Neutrophil (primary cell): ENCODE measurements at regions not wholly inside any gene's neighbourhood (a gene's known extent, or its start where the extent isn't known, plus 50 kb on each side); places are given as distances from the start of the nearest gene placed in this dataset.

Experiments
- H3K27ac ChIP-seq: fragments of 200-600 bp; sonication (generic); 2 replicates; pipeline ENCODE4 v1.5.1; 2016; ENCODE audit warnings: mild to moderate bottlenecking, moderate library complexity
- H3K27me3 ChIP-seq: fragments of 200-600 bp; sonication (generic); 2 replicates; pipeline ENCODE4 v1.6.0; 2016; ENCODE audit warnings: mild to moderate bottlenecking
- H3K36me3 ChIP-seq: fragments of 200-600 bp; sonication (generic); 2 replicates; pipeline ENCODE4 v1.5.1; 2017
- H3K4me1 ChIP-seq, 2 experiments: fragments of 200-600 bp in 1 of 2; sonication (generic) in 1 of 2; 1 replicate in 1 of 2; 2 replicates in 1 of 2; pipeline versions ENCODE4 v1.5.1 to v1.6.1; 2013 to 2016; ENCODE audit warnings: low read depth in 1 of 2, low read length in 1 of 2, mild to moderate bottlenecking in 1 of 2, moderate library complexity in 1 of 2; ENCODE audit not compliant: control insufficient read depth in 1 of 2, insufficient read depth in 1 of 2
- H3K4me3 ChIP-seq, 2 experiments: fragments of 200-600 bp in 1 of 2; sonication (generic) in 1 of 2; 1 replicate in 1 of 2; 2 replicates in 1 of 2; pipeline ENCODE4 v1.5.1; 2013 to 2016; ENCODE audit warnings: low read depth in 1 of 2, low read length in 1 of 2, mild to moderate bottlenecking in 1 of 2, moderate library complexity in 1 of 2
- H3K9me3 ChIP-seq: fragments of 200-600 bp; sonication (generic); 2 replicates; pipeline ENCODE4 v1.5.1; 2016
- CTCF ChIP-seq: fragments of 200-600 bp; sonication (generic); IDR thresholded peaks from 2 replicates; pipeline ENCODE4 v1.5.1; 2016; ENCODE audit warnings: antibody characterized with exemption

GRCh38 chr7:21092766-21093702 lies 306.3 kb upstream of the SP8 start:
- TF ChIP-seq CTCF: no peak
- Histone ChIP-seq H3K36me3 (no peaks in the 10 kb centered on the region), H3K4me1 (no peaks in the 10 kb centered on the region), H3K4me3 (no peak overlapping the region), H3K9me3 (no peaks in the 10 kb centered on the region), H3K27me3 (no peaks in the 10 kb centered on the region), H3K27ac (no peak overlapping the region)

DNA sequence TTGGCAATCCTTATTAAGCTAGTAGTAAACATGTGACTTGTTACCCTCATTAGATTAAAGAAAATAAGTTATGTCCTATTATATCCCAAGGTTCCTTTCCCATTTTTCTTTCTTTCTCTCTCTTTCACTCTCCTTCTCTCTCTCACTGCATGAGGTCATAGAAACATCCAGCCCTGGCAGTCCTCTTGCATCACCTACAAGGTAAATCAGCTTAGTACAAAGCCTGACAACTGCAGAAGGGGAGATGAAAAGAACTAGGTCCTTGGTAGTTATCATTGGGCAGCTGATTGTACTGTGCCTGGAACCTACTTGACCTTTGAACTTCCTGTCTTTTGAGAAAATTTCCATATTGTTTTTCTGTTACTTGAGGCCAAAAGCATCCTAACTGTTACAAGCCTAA lies 307.9 kb upstream of the SP8 start:
- H3K27me3 ChIP-seq: no peaks in the 10 kb centered on the region
- H3K4me1 ChIP-seq: no peaks in the 10 kb centered on the region
- no peaks in the 10 kb centered on the region for H3K36me3 ChIP-seq
- H3K9me3 ChIP-seq: no peaks in the 10 kb centered on the region
- no peak overlapping the region for H3K27ac ChIP-seq
- no peak for TF ChIP-seq CTCF
- no peak overlapping the region for H3K4me3 ChIP-seq

DNA sequence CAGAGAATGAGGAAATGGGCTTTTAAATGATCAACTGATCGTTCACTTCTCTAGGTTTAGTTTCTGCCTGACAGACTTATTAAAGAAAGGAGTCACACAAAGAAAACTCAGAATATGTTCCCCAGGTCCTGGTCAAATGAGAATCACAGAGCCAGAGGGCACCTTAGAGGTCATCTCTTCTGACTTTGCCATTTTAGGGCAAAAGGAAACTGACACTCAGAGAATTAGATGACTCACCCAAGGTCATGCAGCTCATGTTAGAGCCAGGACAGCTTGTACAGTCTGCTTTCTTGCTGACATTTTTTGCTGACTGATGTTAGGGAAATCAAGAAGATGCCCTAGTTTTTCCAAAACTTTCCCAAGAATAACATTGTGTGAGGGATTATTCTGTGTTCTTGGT lies 312.7 kb upstream of the SP8 start:
- Histone ChIP-seq H3K36me3 (no peaks in the 10 kb centered on the region), H3K9me3 (peaks cover 3% of the 10 kb centered on the region), H3K27ac (no peak overlapping the region), H3K27me3 (no peaks in the 10 kb centered on the region), H3K4me3 (no peak overlapping the region), H3K4me1 (no peaks in the 10 kb centered on the region)
- TF ChIP-seq CTCF: no peak

GRCh38 chr7:21099955-21100354 lies 313.3 kb upstream of the SP8 start:
- H3K36me3 ChIP-seq: no peaks in the 10 kb centered on the region
- H3K4me3 ChIP-seq: no peak overlapping the region
- TF ChIP-seq CTCF: no peak
- no peaks in the 10 kb centered on the region for H3K27me3 ChIP-seq
- H3K27ac ChIP-seq: no peak overlapping the region
- no peaks in the 10 kb centered on the region for H3K4me1 ChIP-seq
- peaks cover 3% of the 10 kb centered on the region for H3K9me3 ChIP-seq

- H3K4me1 ChIP-seq: no peaks in the 10 kb centered on the region
- no peak overlapping the region for H3K27ac ChIP-seq
- TF ChIP-seq CTCF: no peak
- H3K36me3 ChIP-seq: no peaks in the 10 kb centered on the region
- no peaks in the 10 kb centered on the region for H3K27me3 ChIP-seq
- H3K9me3 ChIP-seq: peaks cover 3% of the 10 kb centered on the region
- H3K4me3 ChIP-seq: no peak overlapping the region
Observed at GRCh38 chr7:21101541-21101940, 314.9 kb upstream of the SP8 start.
